ENCODE measurements at regions not wholly inside any gene's neighbourhood (a gene's known extent, or its start where the extent isn't known, plus 50 kb on each side); places are given as distances from the start of the nearest gene placed in this dataset.

- ChIA-PET CTCF (no interaction called here), POLR2A (no interaction called here)
- Histone ChIP-seq H3K36me3 (ENCODE audit: control insufficient read depth, insufficient read depth, low read length) (no peaks in the 10 kb centered on the region), H3K27me3 (ENCODE audit: control insufficient read depth, insufficient read depth, low read length) (no peaks in the 10 kb centered on the region), H3K4me3 (ENCODE audit: low read depth, low read length) (no peak overlapping the region)
- DNase-seq (ENCODE audit: low read depth), result no peak
- no peak for TF ChIP-seq CTCF (IDR thresholded peaks at IDR 0.05; ENCODE audit: insufficient read depth, low read depth, low read length)
These were observed 293.6 kb upstream of the SALL3 start for GRCh38 chr18:78685980-78686530.

- no peaks in the 10 kb centered on the region for H3K27me3 ChIP-seq (ENCODE audit: control insufficient read depth, insufficient read depth, low read length)
- CTCF ChIA-PET, result no interaction called here
- H3K4me3 ChIP-seq (ENCODE audit: low read depth, low read length), result no peak overlapping the region
- no peak for DNase-seq (ENCODE audit: low read depth)
- POLR2A ChIA-PET, result no interaction called here
- H3K36me3 ChIP-seq (ENCODE audit: control insufficient read depth, insufficient read depth, low read length), result no peaks in the 10 kb centered on the region
- no peak for TF ChIP-seq CTCF (IDR thresholded peaks at IDR 0.05; ENCODE audit: insufficient read depth, low read depth, low read length)
These were observed 292.5 kb upstream of the SALL3 start for GRCh38 chr18:78686976-78687685.

- ChIA-PET CTCF (no interaction called here), POLR2A (no interaction called here)
- no peaks in the 10 kb centered on the region for H3K27me3 ChIP-seq (ENCODE audit: control insufficient read depth, insufficient read depth, low read length)
- TF ChIP-seq CTCF (IDR thresholded peaks at IDR 0.05; ENCODE audit: insufficient read depth, low read depth, low read length), result no peak
- no peak for DNase-seq (ENCODE audit: low read depth)
- H3K4me3 ChIP-seq (ENCODE audit: low read depth, low read length), result no peak overlapping the region
- H3K36me3 ChIP-seq (ENCODE audit: control insufficient read depth, insufficient read depth, low read length), result no peaks in the 10 kb centered on the region
These were observed 291.9 kb upstream of the SALL3 start for GRCh38 chr18:78687736-78688135.

GRCh38 chr18:78688249-78688648 is 291.4 kb upstream of the SALL3 start:
- no peak for DNase-seq (ENCODE audit: low read depth)
- no peak for TF ChIP-seq CTCF (IDR thresholded peaks at IDR 0.05; ENCODE audit: insufficient read depth, low read depth, low read length)
- POLR2A ChIA-PET, result no interaction called here
- CTCF ChIA-PET, result no interaction called here
- no peak overlapping the region for H3K4me3 ChIP-seq (ENCODE audit: low read depth, low read length)
- no peaks in the 10 kb centered on the region for H3K27me3 ChIP-seq (ENCODE audit: control insufficient read depth, insufficient read depth, low read length)
- no peaks in the 10 kb centered on the region for H3K36me3 ChIP-seq (ENCODE audit: control insufficient read depth, insufficient read depth, low read length)

- H3K4me3 ChIP-seq (ENCODE audit: low read depth, low read length), result no peak overlapping the region
- no peaks in the 10 kb centered on the region for H3K27me3 ChIP-seq (ENCODE audit: control insufficient read depth, insufficient read depth, low read length)
- POLR2A ChIA-PET, result no interaction called here
- no peaks in the 10 kb centered on the region for H3K36me3 ChIP-seq (ENCODE audit: control insufficient read depth, insufficient read depth, low read length)
- TF ChIP-seq CTCF (IDR thresholded peaks at IDR 0.05; ENCODE audit: insufficient read depth, low read depth, low read length), result no peak
- DNase-seq (ENCODE audit: low read depth), result no peak
- CTCF ChIA-PET, result no interaction called here
These were observed 290.7 kb upstream of the SALL3 start for GRCh38 chr18:78688916-78689315.
